Effector memory CD8-positive, alpha-beta T cell (primary cell): ENCODE measurements at regions not wholly inside any gene's neighbourhood (a gene's known extent, or its start where the extent isn't known, plus 50 kb on each side); places are given as distances from the start of the nearest gene placed in this dataset.

Source experiments
- ATAC-seq: fragments of 150-1000 bp; cut with Tn5 transposase; replicated peaks from 2 replicates; pipeline ENCODE4 v1.10.0; 2021; ENCODE audit warnings: mild to moderate bottlenecking, moderate library complexity
- DNase-seq, 3 experiments: peaks; one replicate each; pipeline ENCODE4 v3.0.0; 2021
- H3K27ac Mint-ChIP-seq, 2 donors: one replicate each; pipeline ENCODE4 v1.8.0; 2022; ENCODE audit warnings: mild to moderate bottlenecking in 2 of 2, mixed read lengths in 2 of 2, moderate library complexity in 2 of 2
- H3K27me3 Mint-ChIP-seq, 2 donors: one replicate each; pipeline ENCODE4 v1.8.0; 2022; ENCODE audit warnings: mixed read lengths in 2 of 2
- H3K36me3 Mint-ChIP-seq: one replicate; pipeline ENCODE4 v1.8.0; 2022; ENCODE audit warnings: mild to moderate bottlenecking, moderate library complexity, mixed read lengths; ENCODE audit not compliant: insufficient read depth
- H3K4me1 Mint-ChIP-seq, 2 donors: one replicate each; pipeline ENCODE4 v1.8.0; 2022; ENCODE audit warnings: low read depth in 2 of 2, mixed read lengths in 2 of 2
- H3K4me3 Mint-ChIP-seq, 2 donors: one replicate each; pipeline ENCODE4 v1.8.0; 2022; ENCODE audit warnings: mild to moderate bottlenecking in 2 of 2, mixed read lengths in 2 of 2, moderate library complexity in 2 of 2
- H3K9me3 Mint-ChIP-seq, 2 donors: one replicate each; pipeline ENCODE4 v1.8.0; 2022; ENCODE audit warnings: mixed read lengths in 2 of 2

- Mint-ChIP-seq H3K4me3 (no peak overlapping the region), H3K36me3 (no peaks in the 10 kb centered on the region), H3K9me3 (no peaks in the 10 kb centered on the region), H3K27me3 (no peaks in the 10 kb centered on the region), H3K27ac (no peak overlapping the region), H3K4me1 (no peaks in the 10 kb centered on the region)
- ATAC-seq, result no peak
- no peak for DNase-seq
These were observed 54.1 kb upstream of the PIK3C2G start for GRCh38 chr12:18207266-18207665.

GRCh38 chr12:18206198-18206597 is 55.1 kb upstream of the PIK3C2G start:
- no peaks in the 10 kb centered on the region for H3K4me1 Mint-ChIP-seq
- ATAC-seq (no peak), DNase-seq (no peak)
- no peaks in the 10 kb centered on the region for H3K9me3 Mint-ChIP-seq
- no peak overlapping the region for H3K4me3 Mint-ChIP-seq
- no peaks in the 10 kb centered on the region for H3K36me3 Mint-ChIP-seq
- H3K27ac Mint-ChIP-seq, result no peak overlapping the region
- no peaks in the 10 kb centered on the region for H3K27me3 Mint-ChIP-seq

DNA sequence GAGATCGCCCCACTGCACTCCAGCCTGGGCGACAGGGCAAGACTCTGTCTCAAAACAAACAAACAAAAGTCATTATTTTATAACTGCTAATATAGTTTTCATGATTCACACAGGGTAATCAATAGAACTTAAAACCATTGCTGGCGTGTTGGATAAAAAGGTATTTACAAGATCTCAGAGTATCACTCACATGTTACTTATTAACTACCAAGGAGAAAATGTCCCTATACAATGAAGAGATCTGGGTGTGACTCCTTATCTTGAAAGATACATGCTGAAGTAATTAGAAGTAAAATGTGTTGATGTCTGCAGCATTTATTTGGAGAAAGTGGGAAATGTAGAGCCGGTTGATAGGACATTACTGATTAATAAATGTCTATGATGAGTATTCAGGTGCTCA is 57.3 kb upstream of the PIK3C2G start:
- Mint-ChIP-seq H3K9me3 (no peaks in the 10 kb centered on the region), H3K36me3 (no peaks in the 10 kb centered on the region), H3K4me3 (no peak overlapping the region), H3K27ac (no peak overlapping the region), H3K4me1 (no peaks in the 10 kb centered on the region), H3K27me3 (no peaks in the 10 kb centered on the region)
- no peak for DNase-seq
- ATAC-seq, result no peak

DNA sequence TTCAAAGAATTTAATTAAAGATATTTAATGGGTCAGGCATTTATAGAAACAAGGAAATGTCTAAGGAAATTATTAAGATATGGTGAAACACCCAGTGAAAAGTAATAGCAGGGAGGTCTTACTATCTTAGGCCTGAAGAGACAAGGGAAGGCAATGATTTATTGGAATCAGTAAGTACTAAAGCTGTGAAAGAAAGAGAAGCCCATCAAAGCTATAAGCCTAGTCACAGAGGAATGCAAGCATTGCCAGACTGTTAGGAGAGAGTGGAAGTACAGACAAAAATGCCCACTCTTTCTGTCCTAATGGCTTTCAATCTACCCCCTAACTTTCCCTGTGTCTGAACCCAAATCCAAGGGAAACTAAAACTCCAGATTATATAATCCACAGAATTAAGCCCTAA is 69.2 kb upstream of the PIK3C2G start:
- H3K9me3 Mint-ChIP-seq, result no peaks in the 10 kb centered on the region
- DNase-seq (no peak), ATAC-seq (no peak)
- no peak overlapping the region for H3K4me3 Mint-ChIP-seq
- H3K27ac Mint-ChIP-seq, result no peak overlapping the region
- H3K4me1 Mint-ChIP-seq, result no peaks in the 10 kb centered on the region
- H3K27me3 Mint-ChIP-seq, result no peaks in the 10 kb centered on the region
- no peaks in the 10 kb centered on the region for H3K36me3 Mint-ChIP-seq

- Mint-ChIP-seq H3K4me3 (no peak overlapping the region), H3K9me3 (peaks cover 5 to 7% of the 10 kb centered on the region in 2 donors), H3K4me1 (no peaks in the 10 kb centered on the region), H3K36me3 (no peaks in the 10 kb centered on the region), H3K27ac (no peak overlapping the region), H3K27me3 (no peaks in the 10 kb centered on the region)
- DNase-seq (no peak), ATAC-seq (no peak)
These were observed 78.2 kb upstream of the PIK3C2G start for GRCh38 chr12:18183141-18183540.

DNA sequence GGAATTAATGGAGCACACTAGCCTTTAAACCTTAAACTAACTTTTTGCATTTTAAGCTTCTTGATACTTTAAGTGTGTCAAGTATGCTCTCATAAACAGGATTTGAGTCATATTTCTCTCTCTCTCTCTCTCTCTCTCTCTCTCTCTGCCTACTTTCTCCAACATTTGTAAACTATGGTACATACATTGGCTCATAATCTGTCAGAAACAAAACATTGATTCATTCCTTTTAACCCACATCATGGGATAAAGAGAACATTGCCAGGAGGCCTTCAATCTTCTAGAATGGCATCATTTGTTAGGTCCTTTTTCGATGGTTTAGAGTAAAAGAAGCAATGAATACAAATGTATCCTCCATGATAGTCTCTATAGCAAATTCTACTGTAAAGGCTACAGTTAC is 81.6 kb upstream of the RERGL start:
- no peak overlapping the region for H3K4me3 Mint-ChIP-seq
- no peaks in the 10 kb centered on the region for H3K27me3 Mint-ChIP-seq
- no peaks in the 10 kb centered on the region for H3K36me3 Mint-ChIP-seq
- no peak for ATAC-seq
- no peaks in the 10 kb centered on the region for H3K4me1 Mint-ChIP-seq
- no peak overlapping the region for H3K27ac Mint-ChIP-seq
- no peak for DNase-seq
- peaks cover 7 to 9% of the 10 kb centered on the region in 2 donors for H3K9me3 Mint-ChIP-seq

GRCh38 chr12:18168016-18168415 is 78.0 kb upstream of the RERGL start:
- no peak for ATAC-seq
- Mint-ChIP-seq H3K4me1 (peaks cover 6 to 11% of the 10 kb centered on the region in 2 donors), H3K27me3 (no peaks in the 10 kb centered on the region), H3K4me3 (no peak overlapping the region), H3K9me3 (peaks cover 4 to 7% of the 10 kb centered on the region in 2 donors), H3K36me3 (no peaks in the 10 kb centered on the region), H3K27ac (no peak overlapping the region)
- DNase-seq, result no peak

DNA sequence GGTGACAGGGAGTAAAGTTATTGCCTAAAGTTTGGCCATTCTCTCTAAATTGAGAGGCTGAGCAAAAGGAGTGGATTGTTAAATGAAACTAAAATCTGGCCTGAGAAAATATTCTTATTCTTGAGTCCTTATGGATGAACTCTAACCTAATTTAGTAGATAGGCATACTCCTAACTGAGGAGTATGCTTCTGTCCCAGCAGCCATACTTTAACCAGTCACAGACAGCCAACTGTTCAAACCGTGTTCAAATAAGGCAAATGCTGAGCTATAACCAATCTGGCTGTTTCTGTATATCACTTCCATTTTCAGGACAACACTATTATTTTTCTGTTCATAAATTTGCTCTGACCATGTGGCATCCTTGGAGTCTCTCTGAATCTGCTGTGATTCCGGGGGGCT is 75.9 kb upstream of the RERGL start:
- H3K4me1 Mint-ChIP-seq, result peaks cover 6 to 11% of the 10 kb centered on the region in 2 donors
- ATAC-seq (peak; percentile 26), DNase-seq (no peak)
- peak overlapping the region; percentile 60 to 69 for H3K4me3 Mint-ChIP-seq
- no peaks in the 10 kb centered on the region for H3K9me3 Mint-ChIP-seq
- peak overlapping the region; percentile 83 to 90 for H3K27ac Mint-ChIP-seq
- no peaks in the 10 kb centered on the region for H3K27me3 Mint-ChIP-seq
- H3K36me3 Mint-ChIP-seq, result no peaks in the 10 kb centered on the region

DNA sequence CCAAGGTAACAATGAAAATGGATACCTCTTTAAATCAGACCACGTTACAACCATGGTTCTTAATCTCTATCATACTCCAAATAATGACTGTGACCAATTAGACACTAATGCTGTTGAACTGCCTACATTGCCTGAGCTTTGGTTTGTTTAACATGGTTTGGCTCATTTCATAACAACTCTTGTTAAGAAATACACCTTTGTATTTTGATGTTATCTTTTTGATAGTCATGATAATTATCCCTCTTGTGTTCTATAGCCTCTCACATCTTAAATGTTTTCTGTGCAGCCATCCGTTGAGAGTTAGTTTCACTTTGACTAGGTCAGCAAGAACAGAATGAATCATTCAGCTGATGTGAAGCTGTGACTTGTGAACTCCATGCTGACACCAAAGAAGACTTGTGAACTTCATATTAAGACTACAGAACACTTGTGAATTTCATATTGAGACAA is 75.5 kb upstream of the RERGL start:
- Mint-ChIP-seq H3K9me3 (no peaks in the 10 kb centered on the region), H3K4me1 (peaks cover 6 to 11% of the 10 kb centered on the region in 2 donors), H3K4me3 (peak overlapping the region; percentile 60 to 69), H3K27me3 (no peaks in the 10 kb centered on the region), H3K36me3 (no peaks in the 10 kb centered on the region), H3K27ac (peak overlapping the region; percentile 83 to 90)
- no peak for DNase-seq
- peak; percentile 81 for ATAC-seq

GRCh38 chr12:18160901-18161300 is 70.9 kb upstream of the RERGL start:
- DNase-seq (no peak), ATAC-seq (no peak)
- H3K27me3 Mint-ChIP-seq, result no peaks in the 10 kb centered on the region
- H3K27ac Mint-ChIP-seq, result no peak overlapping the region
- no peaks in the 10 kb centered on the region for H3K9me3 Mint-ChIP-seq
- no peaks in the 10 kb centered on the region for H3K36me3 Mint-ChIP-seq
- H3K4me3 Mint-ChIP-seq, result no peak overlapping the region
- H3K4me1 Mint-ChIP-seq, result peaks cover 6 to 9% of the 10 kb centered on the region in 2 donors

- H3K4me3 Mint-ChIP-seq, result no peak overlapping the region
- no peaks in the 10 kb centered on the region for H3K9me3 Mint-ChIP-seq
- H3K4me1 Mint-ChIP-seq, result no peaks in the 10 kb centered on the region
- H3K36me3 Mint-ChIP-seq, result no peaks in the 10 kb centered on the region
- ATAC-seq, result no peak
- no peaks in the 10 kb centered on the region for H3K27me3 Mint-ChIP-seq
- peak; percentile 7 to 25 (median 16) for DNase-seq
- no peak overlapping the region for H3K27ac Mint-ChIP-seq
These were observed 69.0 kb upstream of the RERGL start for GRCh38 chr12:18158774-18159557.

DNA sequence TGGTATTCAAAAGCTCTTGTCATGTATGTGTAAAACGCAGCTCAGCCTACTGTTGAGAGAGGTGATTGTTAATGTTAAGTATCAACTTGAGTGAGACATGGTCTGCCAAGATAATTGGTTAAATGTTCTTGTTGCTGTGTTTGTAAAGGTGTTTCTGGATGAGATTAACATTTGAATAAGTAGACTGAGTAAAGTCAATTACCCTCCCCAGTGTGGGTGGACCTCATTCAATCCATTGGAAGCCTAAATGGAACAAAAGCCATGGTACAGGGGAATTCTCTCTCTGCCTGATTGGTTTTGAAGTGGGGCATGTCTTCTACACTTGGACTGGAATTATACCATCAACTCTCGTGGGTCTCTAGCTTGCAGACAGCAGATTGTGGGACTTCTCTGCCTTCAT is 63.8 kb upstream of the RERGL start:
- no peaks in the 10 kb centered on the region for H3K27me3 Mint-ChIP-seq
- H3K9me3 Mint-ChIP-seq, result no peaks in the 10 kb centered on the region
- H3K36me3 Mint-ChIP-seq, result no peaks in the 10 kb centered on the region
- no peak overlapping the region for H3K4me3 Mint-ChIP-seq
- H3K27ac Mint-ChIP-seq, result no peak overlapping the region
- no peak for ATAC-seq
- DNase-seq, result no peak
- no peaks in the 10 kb centered on the region for H3K4me1 Mint-ChIP-seq

DNA sequence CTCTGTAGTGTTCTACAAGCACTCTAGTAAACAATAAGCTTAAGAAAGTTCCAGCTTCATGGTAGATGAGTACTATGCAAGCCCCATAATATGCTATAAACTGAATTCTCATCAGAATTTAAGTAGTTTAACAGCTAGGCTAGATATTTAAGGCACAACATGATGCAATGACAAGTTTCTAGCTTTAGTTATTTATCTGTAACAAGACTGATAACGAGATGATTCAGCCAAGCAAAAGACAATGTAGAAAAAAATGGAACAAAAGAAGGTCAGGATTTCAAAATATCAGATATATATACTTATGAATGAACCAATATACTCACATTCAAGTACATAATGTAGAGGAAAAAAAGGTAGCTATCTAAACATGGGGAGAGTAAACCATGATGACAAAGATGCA is 61.0 kb upstream of the RERGL start:
- DNase-seq (no peak), ATAC-seq (no peak)
- Mint-ChIP-seq H3K4me1 (no peaks in the 10 kb centered on the region), H3K27ac (no peak overlapping the region), H3K4me3 (no peak overlapping the region), H3K36me3 (no peaks in the 10 kb centered on the region), H3K9me3 (no peaks in the 10 kb centered on the region), H3K27me3 (no peaks in the 10 kb centered on the region)

DNA sequence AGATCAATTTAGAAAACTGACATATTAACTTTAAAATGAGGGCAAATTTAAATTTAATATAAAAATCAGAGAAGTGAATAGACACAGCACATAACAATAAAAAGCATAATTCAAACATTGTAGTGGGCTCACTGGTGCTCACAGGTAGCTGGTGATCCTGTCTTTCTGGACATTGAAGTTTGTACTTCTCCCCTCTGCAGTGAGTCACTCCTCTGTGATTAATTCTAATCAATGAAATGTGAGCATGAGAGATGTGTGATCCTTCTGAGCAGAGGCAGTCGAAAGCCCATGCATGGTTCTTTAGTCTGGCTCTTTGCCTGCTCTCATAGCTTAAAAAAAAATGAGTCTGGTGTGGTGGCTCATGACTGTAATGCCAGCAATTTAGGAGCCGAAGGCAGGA is 59.0 kb upstream of the RERGL start:
- Mint-ChIP-seq H3K4me1 (no peaks in the 10 kb centered on the region), H3K9me3 (no peaks in the 10 kb centered on the region), H3K27me3 (no peaks in the 10 kb centered on the region), H3K27ac (no peak overlapping the region), H3K36me3 (no peaks in the 10 kb centered on the region), H3K4me3 (no peak overlapping the region)
- DNase-seq (no peak), ATAC-seq (no peak)
